Astrocyte (in vitro differentiated cells and primary cell): ENCODE measurements at regions not wholly inside any gene's neighbourhood (a gene's known extent, or its start where the extent isn't known, plus 50 kb on each side); places are given as distances from the start of the nearest gene placed in this dataset.

ENCODE experiments used
- EZH2 ChIP-seq: IDR thresholded peaks from 2 replicates; pipeline ENCODE4 v1.6.1; 2012; ENCODE audit warnings: mild to moderate bottlenecking, low read length, inconsistent platforms; ENCODE audit not compliant: insufficient read depth
- TF ChIP-seq, protein P1 (sequence below): IDR thresholded peaks from 2 replicates; pipeline ENCODE4 v1.5.1; 2011; ENCODE audit warnings: low read depth, mild to moderate bottlenecking, inconsistent platforms, low read length, moderate library complexity; ENCODE audit not compliant: insufficient read depth

DNA sequence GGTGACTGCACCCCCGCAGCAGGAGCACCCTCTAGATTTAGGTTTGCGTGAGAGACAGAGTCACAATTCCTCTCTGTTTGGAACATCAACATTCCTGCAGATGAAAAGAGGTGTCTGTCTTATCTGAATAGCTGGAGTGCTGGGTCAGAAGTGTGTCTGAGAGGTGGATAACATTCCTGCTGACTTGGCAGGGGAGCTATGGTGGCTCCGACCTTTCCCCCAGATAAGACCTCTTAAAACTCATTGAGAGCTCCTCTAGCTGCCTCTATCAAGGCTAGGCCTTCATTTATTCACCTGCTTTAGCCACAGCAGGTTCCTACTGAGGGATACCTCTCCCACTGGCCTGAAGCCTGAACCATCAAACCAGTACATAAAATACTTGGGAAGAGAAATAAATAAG, 615.5 kb downstream of the LRRC70 start:
- TF ChIP-seq, protein P1, sequence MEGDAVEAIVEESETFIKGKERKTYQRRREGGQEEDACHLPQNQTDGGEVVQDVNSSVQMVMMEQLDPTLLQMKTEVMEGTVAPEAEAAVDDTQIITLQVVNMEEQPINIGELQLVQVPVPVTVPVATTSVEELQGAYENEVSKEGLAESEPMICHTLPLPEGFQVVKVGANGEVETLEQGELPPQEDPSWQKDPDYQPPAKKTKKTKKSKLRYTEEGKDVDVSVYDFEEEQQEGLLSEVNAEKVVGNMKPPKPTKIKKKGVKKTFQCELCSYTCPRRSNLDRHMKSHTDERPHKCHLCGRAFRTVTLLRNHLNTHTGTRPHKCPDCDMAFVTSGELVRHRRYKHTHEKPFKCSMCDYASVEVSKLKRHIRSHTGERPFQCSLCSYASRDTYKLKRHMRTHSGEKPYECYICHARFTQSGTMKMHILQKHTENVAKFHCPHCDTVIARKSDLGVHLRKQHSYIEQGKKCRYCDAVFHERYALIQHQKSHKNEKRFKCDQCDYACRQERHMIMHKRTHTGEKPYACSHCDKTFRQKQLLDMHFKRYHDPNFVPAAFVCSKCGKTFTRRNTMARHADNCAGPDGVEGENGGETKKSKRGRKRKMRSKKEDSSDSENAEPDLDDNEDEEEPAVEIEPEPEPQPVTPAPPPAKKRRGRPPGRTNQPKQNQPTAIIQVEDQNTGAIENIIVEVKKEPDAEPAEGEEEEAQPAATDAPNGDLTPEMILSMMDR, result no peak
- TF ChIP-seq EZH2, result no peak
